ENCODE measurements at regions not wholly inside any gene's neighbourhood (a gene's known extent, or its start where the extent isn't known, plus 50 kb on each side); places are given as distances from the start of the nearest gene placed in this dataset.

- H2AFZ ChIP-seq (ENCODE audit: low read depth, low read length), result no peak overlapping the region
- H3K27me3 ChIP-seq (ENCODE audit: insufficient read depth, low read length), result no peaks in the 10 kb centered on the region
- H3K4me3 ChIP-seq (ENCODE audit: low read length), result no peak overlapping the region
- H3K9me3 ChIP-seq (ENCODE audit: low read length), result peaks cover 2% of the 10 kb centered on the region
- peaks cover 15% of the 10 kb centered on the region for H3K4me1 ChIP-seq (ENCODE audit: insufficient read depth, low read length)
- H3K36me3 ChIP-seq (ENCODE audit: insufficient read depth, low read length), result no peaks in the 10 kb centered on the region
Measured at GRCh38 chr12:29879606-29880308, 96.0 kb upstream of the TMTC1 start.

GRCh38 chr12:29869946-29870345 lies 86.2 kb upstream of the TMTC1 start:
- Histone ChIP-seq H3K4me3 (ENCODE audit: low read length) (no peak overlapping the region), H2AFZ (ENCODE audit: low read depth, low read length) (no peak overlapping the region), H3K9me3 (ENCODE audit: low read length) (no peaks in the 10 kb centered on the region), H3K27me3 (ENCODE audit: insufficient read depth, low read length) (no peaks in the 10 kb centered on the region), H3K36me3 (ENCODE audit: insufficient read depth, low read length) (no peaks in the 10 kb centered on the region), H3K4me1 (ENCODE audit: insufficient read depth, low read length) (no peaks in the 10 kb centered on the region)

- Histone ChIP-seq H3K36me3 (ENCODE audit: insufficient read depth, low read length) (no peaks in the 10 kb centered on the region), H3K9me3 (ENCODE audit: low read length) (no peaks in the 10 kb centered on the region), H3K27me3 (ENCODE audit: insufficient read depth, low read length) (no peaks in the 10 kb centered on the region), H3K4me3 (ENCODE audit: low read length) (no peak overlapping the region), H2AFZ (ENCODE audit: low read depth, low read length) (no peak overlapping the region), H3K4me1 (ENCODE audit: insufficient read depth, low read length) (no peaks in the 10 kb centered on the region)
Measured at GRCh38 chr12:29867823-29868222, 84.1 kb upstream of the TMTC1 start.

- Histone ChIP-seq H3K4me1 (ENCODE audit: insufficient read depth, low read length) (no peaks in the 10 kb centered on the region), H3K9me3 (ENCODE audit: low read length) (no peaks in the 10 kb centered on the region), H3K27me3 (ENCODE audit: insufficient read depth, low read length) (no peaks in the 10 kb centered on the region), H3K36me3 (ENCODE audit: insufficient read depth, low read length) (no peaks in the 10 kb centered on the region), H2AFZ (ENCODE audit: low read depth, low read length) (no peak overlapping the region), H3K4me3 (ENCODE audit: low read length) (no peak overlapping the region)
Measured at GRCh38 chr12:29863665-29864064, 79.9 kb upstream of the TMTC1 start.

GRCh38 chr12:29858270-29858786 lies 74.6 kb upstream of the TMTC1 start:
- Histone ChIP-seq H3K4me3 (ENCODE audit: low read length) (no peak overlapping the region), H2AFZ (ENCODE audit: low read depth, low read length) (no peak overlapping the region), H3K4me1 (ENCODE audit: insufficient read depth, low read length) (no peaks in the 10 kb centered on the region), H3K36me3 (ENCODE audit: insufficient read depth, low read length) (no peaks in the 10 kb centered on the region), H3K9me3 (ENCODE audit: low read length) (no peaks in the 10 kb centered on the region), H3K27me3 (ENCODE audit: insufficient read depth, low read length) (no peaks in the 10 kb centered on the region)

- Histone ChIP-seq H2AFZ (ENCODE audit: low read depth, low read length) (no peak overlapping the region), H3K4me3 (ENCODE audit: low read length) (no peak overlapping the region), H3K36me3 (ENCODE audit: insufficient read depth, low read length) (no peaks in the 10 kb centered on the region), H3K27me3 (ENCODE audit: insufficient read depth, low read length) (no peaks in the 10 kb centered on the region), H3K4me1 (ENCODE audit: insufficient read depth, low read length) (no peaks in the 10 kb centered on the region), H3K9me3 (ENCODE audit: low read length) (peaks cover 3% of the 10 kb centered on the region)
Measured at GRCh38 chr12:29847246-29847645, 63.5 kb upstream of the TMTC1 start.

GRCh38 chr12:29844667-29845066 lies 60.9 kb upstream of the TMTC1 start:
- H3K9me3 ChIP-seq (ENCODE audit: low read length), result peaks cover 5% of the 10 kb centered on the region
- H3K4me3 ChIP-seq (ENCODE audit: low read length), result no peak overlapping the region
- H3K36me3 ChIP-seq (ENCODE audit: insufficient read depth, low read length), result no peaks in the 10 kb centered on the region
- no peak overlapping the region for H2AFZ ChIP-seq (ENCODE audit: low read depth, low read length)
- H3K27me3 ChIP-seq (ENCODE audit: insufficient read depth, low read length), result no peaks in the 10 kb centered on the region
- H3K4me1 ChIP-seq (ENCODE audit: insufficient read depth, low read length), result no peaks in the 10 kb centered on the region

- H3K4me1 ChIP-seq (ENCODE audit: insufficient read depth, low read length), result no peaks in the 10 kb centered on the region
- H2AFZ ChIP-seq (ENCODE audit: low read depth, low read length), result no peak overlapping the region
- H3K4me3 ChIP-seq (ENCODE audit: low read length), result no peak overlapping the region
- H3K36me3 ChIP-seq (ENCODE audit: insufficient read depth, low read length), result no peaks in the 10 kb centered on the region
- H3K27me3 ChIP-seq (ENCODE audit: insufficient read depth, low read length), result no peaks in the 10 kb centered on the region
- peaks cover 5% of the 10 kb centered on the region for H3K9me3 ChIP-seq (ENCODE audit: low read length)
Measured at GRCh38 chr12:29843036-29843435, 59.3 kb upstream of the TMTC1 start.

GRCh38 chr12:29838768-29839167 lies 55.0 kb upstream of the TMTC1 start:
- Histone ChIP-seq H2AFZ (ENCODE audit: low read depth, low read length) (no peak overlapping the region), H3K36me3 (ENCODE audit: insufficient read depth, low read length) (no peaks in the 10 kb centered on the region), H3K4me1 (ENCODE audit: insufficient read depth, low read length) (no peaks in the 10 kb centered on the region), H3K9me3 (ENCODE audit: low read length) (peaks cover 2% of the 10 kb centered on the region), H3K4me3 (ENCODE audit: low read length) (no peak overlapping the region), H3K27me3 (ENCODE audit: insufficient read depth, low read length) (no peaks in the 10 kb centered on the region)
